AG08395 (cell line): ENCODE measurements at regions not wholly inside any gene's neighbourhood (a gene's known extent, or its start where the extent isn't known, plus 50 kb on each side); places are given as distances from the start of the nearest gene placed in this dataset.

Source experiments
- DNase-seq: peaks from one replicate; pipeline ENCODE4 v3.0.0; 2012; ENCODE audit warnings: mixed read lengths, low spot score

GRCh38 chr14:101503431-101504095, 57.7 kb upstream of the DIO3 start:
- no peak for DNase-seq

- no peak for DNase-seq
Observed at GRCh38 chr14:101504096-101504948, 57.0 kb upstream of the DIO3 start.

- no peak for DNase-seq
Observed at GRCh38 chr14:101505236-101505970, 55.9 kb upstream of the DIO3 start.

GRCh38 chr14:101506211-101506925, 54.9 kb upstream of the DIO3 start:
- DNase-seq = no peak

GRCh38 chr14:101506926-101507835, 54.1 kb upstream of the DIO3 start:
- DNase-seq = no peak

- DNase-seq = no peak
Observed at GRCh38 chr14:101507836-101508150, 53.5 kb upstream of the DIO3 start.

GRCh38 chr14:101508196-101508947, 52.9 kb upstream of the DIO3 start:
- DNase-seq = no peak

GRCh38 chr14:101508948-101509729, 52.2 kb upstream of the DIO3 start:
- no peak for DNase-seq

- DNase-seq = no peak
Observed at GRCh38 chr14:101509730-101510371, 51.4 kb upstream of the DIO3 start.

GRCh38 chr14:101511199-101511598, 50.1 kb upstream of the DIO3 start:
- DNase-seq = no peak
